ENCODE measurements at regions not wholly inside any gene's neighbourhood (a gene's known extent, or its start where the extent isn't known, plus 50 kb on each side); places are given as distances from the start of the nearest gene placed in this dataset.

GRCh38 chr5:133728475-133728874 lies 116.1 kb upstream of the FSTL4 start:
- H3K9me2 ChIP-seq (replicated peaks; ENCODE audit: low read depth, low read length) = no peaks in the 10 kb centered on the region
- TF ChIP-seq CTCF (conservative IDR thresholded peaks at IDR 0.05; ENCODE audit: low read length) = no peak
- TF ChIP-seq EZH2phosphoT487 (IDR thresholded peaks at IDR 0.05; ENCODE audit: borderline replicate concordance) = no peak
- H3K9me3 ChIP-seq (ENCODE audit: insufficient read depth, low read depth, low read length) = no peaks in the 10 kb centered on the region
- no peak overlapping the region for H3K9ac ChIP-seq (ENCODE audit: low read depth, low read length, poor library complexity, severe bottlenecking)
- H3K27me3 ChIP-seq (ENCODE audit: insufficient read depth, low read length, poor library complexity, severe bottlenecking) = no peaks in the 10 kb centered on the region
- no peaks in the 10 kb centered on the region for H3F3A ChIP-seq (ENCODE audit: low read depth)
- no peak overlapping the region for H2AFZ ChIP-seq (ENCODE audit: low read length)
- H3K4me1 ChIP-seq (ENCODE audit: insufficient read depth, low read length, poor library complexity, severe bottlenecking) = no peaks in the 10 kb centered on the region
- H3K79me2 ChIP-seq (ENCODE audit: insufficient read depth, low read length) = no peaks in the 10 kb centered on the region
- H3K4me2 ChIP-seq (ENCODE audit: low read depth, low read length, poor library complexity, severe bottlenecking) = no peak overlapping the region
- no peak overlapping the region for H3K4me3 ChIP-seq (ENCODE audit: low read length, poor library complexity, severe bottlenecking)
- H3K36me3 ChIP-seq (ENCODE audit: insufficient read depth, low read length) = no peaks in the 10 kb centered on the region
- no peaks in the 10 kb centered on the region for H4K20me1 ChIP-seq (ENCODE audit: insufficient read depth, low read length, poor library complexity, severe bottlenecking)

GRCh38 chr5:133727636-133728035 lies 115.3 kb upstream of the FSTL4 start:
- no peaks in the 10 kb centered on the region for H4K20me1 ChIP-seq (ENCODE audit: insufficient read depth, low read length, poor library complexity, severe bottlenecking)
- H3K36me3 ChIP-seq (ENCODE audit: insufficient read depth, low read length) = no peaks in the 10 kb centered on the region
- no peak overlapping the region for H3K4me3 ChIP-seq (ENCODE audit: low read length, poor library complexity, severe bottlenecking)
- no peaks in the 10 kb centered on the region for H3K9me3 ChIP-seq (ENCODE audit: insufficient read depth, low read depth, low read length)
- H3K4me1 ChIP-seq (ENCODE audit: insufficient read depth, low read length, poor library complexity, severe bottlenecking) = no peaks in the 10 kb centered on the region
- TF ChIP-seq EZH2phosphoT487 (IDR thresholded peaks at IDR 0.05; ENCODE audit: borderline replicate concordance) (no peak), CTCF (conservative IDR thresholded peaks at IDR 0.05; ENCODE audit: low read length) (no peak)
- no peaks in the 10 kb centered on the region for H3K79me2 ChIP-seq (ENCODE audit: insufficient read depth, low read length)
- H3K4me2 ChIP-seq (ENCODE audit: low read depth, low read length, poor library complexity, severe bottlenecking) = no peak overlapping the region
- no peaks in the 10 kb centered on the region for H3F3A ChIP-seq (ENCODE audit: low read depth)
- no peak overlapping the region for H2AFZ ChIP-seq (ENCODE audit: low read length)
- H3K9ac ChIP-seq (ENCODE audit: low read depth, low read length, poor library complexity, severe bottlenecking) = no peak overlapping the region
- H3K27me3 ChIP-seq (ENCODE audit: insufficient read depth, low read length, poor library complexity, severe bottlenecking) = no peaks in the 10 kb centered on the region
- no peaks in the 10 kb centered on the region for H3K9me2 ChIP-seq (replicated peaks; ENCODE audit: low read depth, low read length)

GRCh38 chr5:133723651-133724366 lies 111.5 kb upstream of the FSTL4 start:
- H3K36me3 ChIP-seq (ENCODE audit: insufficient read depth, low read length) = no peaks in the 10 kb centered on the region
- no peaks in the 10 kb centered on the region for H3K9me2 ChIP-seq (replicated peaks; ENCODE audit: low read depth, low read length)
- H3K4me3 ChIP-seq (ENCODE audit: low read length, poor library complexity, severe bottlenecking) = no peak overlapping the region
- no peaks in the 10 kb centered on the region for H3K4me1 ChIP-seq (ENCODE audit: insufficient read depth, low read length, poor library complexity, severe bottlenecking)
- no peak overlapping the region for H3K9ac ChIP-seq (ENCODE audit: low read depth, low read length, poor library complexity, severe bottlenecking)
- H2AFZ ChIP-seq (ENCODE audit: low read length) = no peak overlapping the region
- H3K27me3 ChIP-seq (ENCODE audit: insufficient read depth, low read length, poor library complexity, severe bottlenecking) = no peaks in the 10 kb centered on the region
- TF ChIP-seq CTCF (conservative IDR thresholded peaks at IDR 0.05; ENCODE audit: low read length) = no peak
- TF ChIP-seq EZH2phosphoT487 (IDR thresholded peaks at IDR 0.05; ENCODE audit: borderline replicate concordance) = no peak
- H3K4me2 ChIP-seq (ENCODE audit: low read depth, low read length, poor library complexity, severe bottlenecking) = no peak overlapping the region
- H3K79me2 ChIP-seq (ENCODE audit: insufficient read depth, low read length) = no peaks in the 10 kb centered on the region
- no peaks in the 10 kb centered on the region for H3K9me3 ChIP-seq (ENCODE audit: insufficient read depth, low read depth, low read length)
- no peaks in the 10 kb centered on the region for H3F3A ChIP-seq (ENCODE audit: low read depth)
- H4K20me1 ChIP-seq (ENCODE audit: insufficient read depth, low read length, poor library complexity, severe bottlenecking) = no peaks in the 10 kb centered on the region
